ENCODE measurements at regions not wholly inside any gene's neighbourhood (a gene's known extent, or its start where the extent isn't known, plus 50 kb on each side); places are given as distances from the start of the nearest gene placed in this dataset.

DNA sequence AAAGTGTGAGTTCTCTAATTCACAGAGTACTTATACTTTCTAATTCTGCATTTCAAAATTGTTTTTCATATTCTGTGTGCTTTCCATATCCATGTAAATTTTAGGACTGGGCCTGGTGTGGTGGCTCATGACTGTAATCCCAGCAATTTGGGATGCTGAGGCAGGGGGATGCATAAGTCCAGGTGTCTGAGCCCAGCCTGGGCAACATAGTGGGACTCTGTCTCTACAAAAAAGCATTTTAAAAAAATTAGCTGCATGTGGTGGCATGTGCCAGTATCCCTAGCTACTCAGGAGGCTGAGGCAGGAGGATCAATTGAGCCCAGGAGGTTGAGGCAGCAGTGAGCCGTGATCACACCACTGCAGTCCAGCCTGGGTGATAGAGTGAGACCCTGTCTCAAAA lies 382.6 kb upstream of the AKR1E2 start:
- TF ChIP-seq POLR2A (IDR thresholded peaks at IDR 0.05) (no peak), EP300 (IDR thresholded peaks at IDR 0.05) (no peak)
- TF ChIP-seq, protein P1, sequence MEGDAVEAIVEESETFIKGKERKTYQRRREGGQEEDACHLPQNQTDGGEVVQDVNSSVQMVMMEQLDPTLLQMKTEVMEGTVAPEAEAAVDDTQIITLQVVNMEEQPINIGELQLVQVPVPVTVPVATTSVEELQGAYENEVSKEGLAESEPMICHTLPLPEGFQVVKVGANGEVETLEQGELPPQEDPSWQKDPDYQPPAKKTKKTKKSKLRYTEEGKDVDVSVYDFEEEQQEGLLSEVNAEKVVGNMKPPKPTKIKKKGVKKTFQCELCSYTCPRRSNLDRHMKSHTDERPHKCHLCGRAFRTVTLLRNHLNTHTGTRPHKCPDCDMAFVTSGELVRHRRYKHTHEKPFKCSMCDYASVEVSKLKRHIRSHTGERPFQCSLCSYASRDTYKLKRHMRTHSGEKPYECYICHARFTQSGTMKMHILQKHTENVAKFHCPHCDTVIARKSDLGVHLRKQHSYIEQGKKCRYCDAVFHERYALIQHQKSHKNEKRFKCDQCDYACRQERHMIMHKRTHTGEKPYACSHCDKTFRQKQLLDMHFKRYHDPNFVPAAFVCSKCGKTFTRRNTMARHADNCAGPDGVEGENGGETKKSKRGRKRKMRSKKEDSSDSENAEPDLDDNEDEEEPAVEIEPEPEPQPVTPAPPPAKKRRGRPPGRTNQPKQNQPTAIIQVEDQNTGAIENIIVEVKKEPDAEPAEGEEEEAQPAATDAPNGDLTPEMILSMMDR (IDR thresholded peaks at IDR 0.05), result no peak
